ENCODE measurements at regions not wholly inside any gene's neighbourhood (a gene's known extent, or its start where the extent isn't known, plus 50 kb on each side); places are given as distances from the start of the nearest gene placed in this dataset.

GRCh38 chr2:212945526-212945925 lies 205.9 kb downstream of the IKZF2 start:
- no peak overlapping the region for H3K9ac ChIP-seq (ENCODE audit: control insufficient read depth, insufficient read depth, low read length)
- no peaks in the 10 kb centered on the region for H3K79me2 ChIP-seq (ENCODE audit: control insufficient read depth, insufficient read depth, low read length)
- ChIA-PET CTCF (interaction anchor here (0.8 to 0.9 kb wide), 2 partner anchors 9 to 168 kb away, joined by 3 read pairs; no protein-coding TSS in a partner anchor), POLR2A (no interaction called here), RAD21 (ENCODE audit: unreplicated experiment) (no interaction called here), SMC1A (ENCODE audit: uncharacterized antibody, unreplicated experiment) (interaction anchor here (0.8 to 1.5 kb wide), 3 partner anchors 12 to 24 kb away, joined by 3 to 5 read pairs (median 4); no protein-coding TSS in a partner anchor)
- in situ Hi-C loops (cut with MboI), result no loop called here
- H3K4me3 ChIP-seq, result no peak overlapping the region
- H3K36me3 ChIP-seq (ENCODE audit: control insufficient read depth in 2 of 2, insufficient read depth in 2 of 2, low read length in 1 of 2), result peaks cover 0 to 4% of the 10 kb centered on the region in 2 experiments; a peak in 1 of 4 replicates
- H3K27me3 ChIP-seq (replicated peaks in 1 of 2; ENCODE audit: control insufficient read depth in 2 of 2, insufficient read depth in 2 of 2, low read length in 1 of 2), result no peaks in the 10 kb centered on the region
- ATAC-seq (no peak), DNase-seq (ENCODE audit: low read depth, low spot score) (no peak), FAIRE-seq (no peak)
- H2AFZ ChIP-seq (ENCODE audit: control insufficient read depth, low read depth, low read length), result no peak overlapping the region
- no peaks in the 10 kb centered on the region for H4K20me1 ChIP-seq (ENCODE audit: control insufficient read depth, insufficient read depth)
- TF ChIP-seq EGR1 (IDR thresholded peaks at IDR 0.05; ENCODE audit: borderline replicate concordance in 1 of 2, low read depth in 2 of 2, low read length in 2 of 2) (no peak), SREBF2 (IDR thresholded peaks at IDR 0.05; ENCODE audit: low read length) (no peak), IKZF2 (IDR thresholded peaks at IDR 0.05) (no peak), TAF1 (IDR thresholded peaks at IDR 0.05; ENCODE audit: borderline replicate concordance, low read depth, low read length) (no peak), ZNF622 (IDR thresholded peaks at IDR 0.05) (no peak), TCF7 (IDR thresholded peaks at IDR 0.05; ENCODE audit: borderline replicate concordance) (no peak)
- TF ChIP-seq, protein P1, sequence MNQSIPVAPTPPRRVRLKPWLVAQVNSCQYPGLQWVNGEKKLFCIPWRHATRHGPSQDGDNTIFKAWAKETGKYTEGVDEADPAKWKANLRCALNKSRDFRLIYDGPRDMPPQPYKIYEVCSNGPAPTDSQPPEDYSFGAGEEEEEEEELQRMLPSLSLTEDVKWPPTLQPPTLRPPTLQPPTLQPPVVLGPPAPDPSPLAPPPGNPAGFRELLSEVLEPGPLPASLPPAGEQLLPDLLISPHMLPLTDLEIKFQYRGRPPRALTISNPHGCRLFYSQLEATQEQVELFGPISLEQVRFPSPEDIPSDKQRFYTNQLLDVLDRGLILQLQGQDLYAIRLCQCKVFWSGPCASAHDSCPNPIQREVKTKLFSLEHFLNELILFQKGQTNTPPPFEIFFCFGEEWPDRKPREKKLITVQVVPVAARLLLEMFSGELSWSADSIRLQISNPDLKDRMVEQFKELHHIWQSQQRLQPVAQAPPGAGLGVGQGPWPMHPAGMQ (IDR thresholded peaks at IDR 0.05; ENCODE audit: borderline replicate concordance), result no peak
- no TSS peak for BruUV-seq (replicated peaks)
- no peak overlapping the region for H3K4me2 ChIP-seq (ENCODE audit: control insufficient read depth, insufficient read depth)
- WGBS (ENCODE audit: insufficient coverage, insufficient replicate concordance, low lambda C conversion rate, missing lambda C conversion rate), result 75% methylated on average over 3 of the region's 3 CpGs
- H3K9me3 ChIP-seq (replicated peaks; ENCODE audit: control insufficient read depth, insufficient read depth, low read length), result no peaks in the 10 kb centered on the region
- no peak overlapping the region for H3K27ac ChIP-seq (ENCODE audit: control insufficient read depth, insufficient read depth)
- intact Hi-C loops (cut with micrococcal nuclease; ENCODE audit: unreplicated experiment), result no loop called here
- no peaks in the 10 kb centered on the region for H3K4me1 ChIP-seq (ENCODE audit: control insufficient read depth, insufficient read depth, low read length)

DNA sequence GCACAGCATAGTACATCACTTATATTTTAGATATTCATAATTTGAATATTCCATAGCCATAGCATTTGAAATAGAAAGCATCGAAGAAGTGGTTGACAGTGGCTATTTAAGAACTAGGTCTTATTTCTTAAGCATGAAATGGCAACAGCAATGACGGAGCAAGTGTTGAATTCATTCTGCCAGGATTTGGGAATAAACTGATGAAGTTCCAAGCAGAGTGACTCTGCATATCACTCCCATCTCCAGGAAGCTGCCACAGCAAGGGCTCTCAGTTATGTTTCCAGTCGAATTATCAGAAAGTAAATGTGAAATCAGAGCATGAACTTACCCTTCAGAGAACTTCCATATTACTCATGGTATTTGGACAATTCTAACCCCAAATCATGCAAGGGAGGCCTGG lies 208.1 kb downstream of the IKZF2 start:
- SMC1A ChIA-PET (ENCODE audit: uncharacterized antibody, unreplicated experiment), result no interaction called here
- Histone ChIP-seq H3K4me3 (no peak overlapping the region), H3K36me3 (ENCODE audit: control insufficient read depth in 2 of 2, insufficient read depth in 2 of 2, low read length in 1 of 2) (peaks cover 0 to 4% of the 10 kb centered on the region in 2 experiments; a peak in 1 of 4 replicates), H3K27me3 (replicated peaks in 1 of 2; ENCODE audit: control insufficient read depth in 2 of 2, insufficient read depth in 2 of 2, low read length in 1 of 2) (no peaks in the 10 kb centered on the region), H3K4me1 (ENCODE audit: control insufficient read depth, insufficient read depth, low read length) (no peaks in the 10 kb centered on the region), H4K20me1 (ENCODE audit: control insufficient read depth, insufficient read depth) (no peaks in the 10 kb centered on the region), H3K9me3 (replicated peaks; ENCODE audit: control insufficient read depth, insufficient read depth, low read length) (no peaks in the 10 kb centered on the region; the same call in 2 of the 3 replicates), H3K27ac (ENCODE audit: control insufficient read depth, insufficient read depth) (no peak overlapping the region), H3K9ac (ENCODE audit: control insufficient read depth, insufficient read depth, low read length) (no peak overlapping the region), H2AFZ (ENCODE audit: control insufficient read depth, low read depth, low read length) (no peak overlapping the region), H3K4me2 (ENCODE audit: control insufficient read depth, insufficient read depth) (no peak overlapping the region), H3K79me2 (ENCODE audit: control insufficient read depth, insufficient read depth, low read length) (no peaks in the 10 kb centered on the region)
- POLR2A ChIA-PET, result no interaction called here
- WGBS (ENCODE audit: insufficient coverage, insufficient replicate concordance, low lambda C conversion rate, missing lambda C conversion rate), result 81% methylated on average over 3 of the region's 3 CpGs
- DNase-seq (ENCODE audit: low read depth, low spot score), result no peak
- CTCF ChIA-PET, result no interaction called here
- ATAC-seq, result no peak
- in situ Hi-C loops (cut with MboI), result no loop called here
- intact Hi-C loops (cut with micrococcal nuclease; ENCODE audit: unreplicated experiment), result no loop called here
- RAD21 ChIA-PET (ENCODE audit: unreplicated experiment), result no interaction called here
- no peak for FAIRE-seq
- no TSS peak for BruUV-seq (replicated peaks)
- TF ChIP-seq NR2C1 (IDR thresholded peaks at IDR 0.05) (no peak), ZSCAN29 (IDR thresholded peaks at IDR 0.05) (no peak), KDM1A (IDR thresholded peaks at IDR 0.05; ENCODE audit: borderline replicate concordance) (no peak), RUNX3 (IDR thresholded peaks at IDR 0.05; ENCODE audit: low read length) (no peak), FOXK2 (IDR thresholded peaks at IDR 0.05) (no peak), MTA2 (IDR thresholded peaks at IDR 0.05; ENCODE audit: low read depth) (no peak), IRF4 (IDR thresholded peaks at IDR 0.05; ENCODE audit: low read depth, low read length) (no peak), MEF2A (IDR thresholded peaks at IDR 0.05; ENCODE audit: insufficient read depth, low read depth, low read length) (no peak), ATF3 (IDR thresholded peaks at IDR 0.05; ENCODE audit: borderline replicate concordance, extremely low read depth, low read depth, low read length) (no peak)
- TF ChIP-seq, protein P2, sequence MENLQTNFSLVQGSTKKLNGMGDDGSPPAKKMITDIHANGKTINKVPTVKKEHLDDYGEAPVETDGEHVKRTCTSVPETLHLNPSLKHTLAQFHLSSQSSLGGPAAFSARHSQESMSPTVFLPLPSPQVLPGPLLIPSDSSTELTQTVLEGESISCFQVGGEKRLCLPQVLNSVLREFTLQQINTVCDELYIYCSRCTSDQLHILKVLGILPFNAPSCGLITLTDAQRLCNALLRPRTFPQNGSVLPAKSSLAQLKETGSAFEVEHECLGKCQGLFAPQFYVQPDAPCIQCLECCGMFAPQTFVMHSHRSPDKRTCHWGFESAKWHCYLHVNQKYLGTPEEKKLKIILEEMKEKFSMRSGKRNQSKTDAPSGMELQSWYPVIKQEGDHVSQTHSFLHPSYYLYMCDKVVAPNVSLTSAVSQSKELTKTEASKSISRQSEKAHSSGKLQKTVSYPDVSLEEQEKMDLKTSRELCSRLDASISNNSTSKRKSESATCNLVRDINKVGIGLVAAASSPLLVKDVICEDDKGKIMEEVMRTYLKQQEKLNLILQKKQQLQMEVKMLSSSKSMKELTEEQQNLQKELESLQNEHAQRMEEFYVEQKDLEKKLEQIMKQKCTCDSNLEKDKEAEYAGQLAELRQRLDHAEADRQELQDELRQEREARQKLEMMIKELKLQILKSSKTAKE (IDR thresholded peaks at IDR 0.05; ENCODE audit: low read depth, poor library complexity, severe bottlenecking), result no peak

Measured in GM12878 (cell line).